ENCODE measurements at regions not wholly inside any gene's neighbourhood (a gene's known extent, or its start where the extent isn't known, plus 50 kb on each side); places are given as distances from the start of the nearest gene placed in this dataset.

GRCh38 chr5:18961234-18961633, 1026.8 kb downstream of the CDH18 start:
- no peaks in the 10 kb centered on the region for H3K4me1 Mint-ChIP-seq (ENCODE audit: low read depth in 2 of 2)
- no peak for DNase-seq
- H3K27ac Mint-ChIP-seq, result no peak overlapping the region
- H3K4me3 Mint-ChIP-seq, result no peak overlapping the region
- H3K36me3 Mint-ChIP-seq (ENCODE audit: insufficient read depth), result peaks cover 3% of the 10 kb centered on the region
- no peak for ATAC-seq (replicated peaks)
- H3K27me3 Mint-ChIP-seq, result no peaks in the 10 kb centered on the region
- peaks cover 2 to 4% of the 10 kb centered on the region in 2 donors for H3K9me3 Mint-ChIP-seq

DNA sequence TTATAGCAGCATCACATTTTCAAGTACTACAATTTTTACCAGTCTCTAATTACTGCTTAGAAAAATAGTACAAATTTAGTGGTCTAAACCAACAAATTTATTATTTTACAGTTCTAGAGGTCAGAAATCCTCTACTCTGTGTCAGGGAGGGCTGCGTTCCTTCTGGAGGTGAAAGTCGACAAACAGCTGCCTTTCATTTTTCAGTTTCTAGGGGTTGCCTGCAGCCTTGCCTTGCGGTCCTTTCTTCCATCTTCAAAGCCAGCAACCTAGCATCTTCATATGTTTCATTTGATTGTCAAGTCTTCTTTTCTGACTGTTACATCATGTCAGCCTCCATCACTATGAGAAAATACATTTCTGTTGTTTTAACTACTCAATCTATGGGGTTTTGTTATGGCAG, 1022.1 kb downstream of the CDH18 start:
- H3K27ac Mint-ChIP-seq, result no peak overlapping the region
- H3K27me3 Mint-ChIP-seq, result no peaks in the 10 kb centered on the region
- H3K36me3 Mint-ChIP-seq (ENCODE audit: insufficient read depth), result no peaks in the 10 kb centered on the region
- no peaks in the 10 kb centered on the region for H3K4me1 Mint-ChIP-seq (ENCODE audit: low read depth in 2 of 2)
- no peak overlapping the region for H3K4me3 Mint-ChIP-seq
- H3K9me3 Mint-ChIP-seq, result peaks cover 2 to 6% of the 10 kb centered on the region in 2 donors
- DNase-seq (no peak), ATAC-seq (replicated peaks) (no peak)

DNA sequence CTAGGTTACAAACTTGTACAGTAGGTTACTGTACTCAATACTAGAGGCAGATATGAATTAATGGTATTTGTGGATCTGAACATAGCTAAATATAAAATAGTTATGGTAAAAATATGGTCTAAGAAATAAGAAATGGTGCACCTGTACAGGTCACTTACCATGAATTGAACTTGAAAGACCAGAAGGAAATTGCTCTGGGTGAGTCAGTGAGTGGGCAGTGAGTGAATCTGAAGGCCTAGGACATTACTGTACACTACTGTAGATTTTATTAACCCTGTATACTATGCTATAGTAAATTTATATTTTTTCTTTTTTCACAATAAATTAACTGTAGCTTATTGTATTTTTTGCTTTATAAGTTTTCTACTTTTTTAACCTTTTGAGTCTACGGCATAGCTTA, 1020.4 kb downstream of the CDH18 start:
- DNase-seq (no peak), ATAC-seq (replicated peaks) (no peak)
- H3K27ac Mint-ChIP-seq, result no peak overlapping the region
- no peaks in the 10 kb centered on the region for H3K4me1 Mint-ChIP-seq (ENCODE audit: low read depth in 2 of 2)
- H3K9me3 Mint-ChIP-seq, result peaks cover 2 to 6% of the 10 kb centered on the region in 2 donors
- no peaks in the 10 kb centered on the region for H3K27me3 Mint-ChIP-seq
- H3K4me3 Mint-ChIP-seq, result no peak overlapping the region
- H3K36me3 Mint-ChIP-seq (ENCODE audit: insufficient read depth), result no peaks in the 10 kb centered on the region

- Mint-ChIP-seq H3K9me3 (peaks cover 2 to 6% of the 10 kb centered on the region in 2 donors), H3K36me3 (ENCODE audit: insufficient read depth) (no peaks in the 10 kb centered on the region), H3K4me1 (ENCODE audit: low read depth in 2 of 2) (no peaks in the 10 kb centered on the region), H3K4me3 (no peak overlapping the region), H3K27me3 (no peaks in the 10 kb centered on the region), H3K27ac (no peak overlapping the region)
- DNase-seq (no peak), ATAC-seq (replicated peaks) (no peak)
Observed at GRCh38 chr5:18968966-18969365, 1019.0 kb downstream of the CDH18 start.

GRCh38 chr5:18970000-18970399, 1018.0 kb downstream of the CDH18 start:
- no peaks in the 10 kb centered on the region for H3K4me1 Mint-ChIP-seq (ENCODE audit: low read depth in 2 of 2)
- no peak overlapping the region for H3K27ac Mint-ChIP-seq

DNA sequence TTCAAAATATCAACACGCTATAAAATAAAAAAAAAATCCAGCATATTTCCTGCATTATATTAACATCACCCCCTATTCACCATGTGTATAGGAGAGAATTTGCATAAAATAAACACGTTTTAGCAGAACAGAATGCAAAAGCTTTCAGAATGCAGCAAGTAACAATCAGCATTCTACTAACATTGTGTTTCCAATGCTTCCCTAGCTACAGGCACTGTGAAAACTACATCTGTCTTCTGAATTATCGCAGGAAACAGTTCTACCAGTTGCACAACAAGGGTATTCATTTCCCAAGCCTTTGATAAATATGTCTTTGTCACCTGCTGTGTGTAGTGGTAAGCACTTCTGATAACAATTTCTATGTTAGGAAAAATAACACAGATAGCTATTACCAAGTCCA, 1015.8 kb downstream of the CDH18 start:
- no peak for ATAC-seq (replicated peaks)
- DNase-seq, result no peak
- H3K9me3 Mint-ChIP-seq, result no peaks in the 10 kb centered on the region
- H3K4me3 Mint-ChIP-seq, result no peak overlapping the region
- H3K27me3 Mint-ChIP-seq, result no peaks in the 10 kb centered on the region
- H3K36me3 Mint-ChIP-seq (ENCODE audit: insufficient read depth), result no peaks in the 10 kb centered on the region
- H3K4me1 Mint-ChIP-seq (ENCODE audit: low read depth in 2 of 2), result no peaks in the 10 kb centered on the region
- no peak overlapping the region for H3K27ac Mint-ChIP-seq

More at GRCh38 chr5:18970000-18970399, 1018.0 kb downstream of the CDH18 start:
- H3K27me3 Mint-ChIP-seq, result no peaks in the 10 kb centered on the region
- peaks cover 2 to 6% of the 10 kb centered on the region in 2 donors for H3K9me3 Mint-ChIP-seq
- no peaks in the 10 kb centered on the region for H3K36me3 Mint-ChIP-seq (ENCODE audit: insufficient read depth)
- ATAC-seq (replicated peaks), result no peak
- no peak for DNase-seq
- H3K4me3 Mint-ChIP-seq, result no peak overlapping the region

DNA sequence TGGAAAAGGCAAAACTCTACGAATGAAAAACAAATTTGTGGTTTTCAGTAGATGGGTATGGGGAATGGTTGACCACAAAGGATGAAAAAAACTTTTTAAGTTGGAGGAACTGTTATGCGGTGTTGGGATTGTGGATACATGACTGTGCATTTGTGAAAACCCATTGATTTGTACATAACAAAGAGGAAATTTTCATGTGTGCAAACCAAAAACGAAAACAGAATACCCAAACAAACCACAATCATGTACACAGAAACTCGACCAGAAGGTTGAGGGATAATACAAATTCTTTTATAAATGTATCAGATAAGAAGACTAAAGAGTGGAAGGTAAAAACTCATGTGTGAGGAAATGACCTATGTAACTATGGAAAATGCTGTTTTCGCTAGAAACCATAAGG, 1012.4 kb downstream of the CDH18 start:
- H3K9me3 Mint-ChIP-seq, result no peaks in the 10 kb centered on the region
- no peak overlapping the region for H3K27ac Mint-ChIP-seq
- H3K27me3 Mint-ChIP-seq, result no peaks in the 10 kb centered on the region
- H3K36me3 Mint-ChIP-seq (ENCODE audit: insufficient read depth), result no peaks in the 10 kb centered on the region
- H3K4me3 Mint-ChIP-seq, result no peak overlapping the region
- ATAC-seq (replicated peaks) (no peak), DNase-seq (no peak)
- no peaks in the 10 kb centered on the region for H3K4me1 Mint-ChIP-seq (ENCODE audit: low read depth in 2 of 2)

GRCh38 chr5:18977880-18978279, 1010.1 kb downstream of the CDH18 start:
- DNase-seq (no peak), ATAC-seq (replicated peaks) (no peak)
- Mint-ChIP-seq H3K9me3 (no peaks in the 10 kb centered on the region), H3K27me3 (no peaks in the 10 kb centered on the region), H3K4me3 (no peak overlapping the region), H3K4me1 (ENCODE audit: low read depth in 2 of 2) (no peaks in the 10 kb centered on the region), H3K36me3 (ENCODE audit: insufficient read depth) (no peaks in the 10 kb centered on the region), H3K27ac (no peak overlapping the region)

DNA sequence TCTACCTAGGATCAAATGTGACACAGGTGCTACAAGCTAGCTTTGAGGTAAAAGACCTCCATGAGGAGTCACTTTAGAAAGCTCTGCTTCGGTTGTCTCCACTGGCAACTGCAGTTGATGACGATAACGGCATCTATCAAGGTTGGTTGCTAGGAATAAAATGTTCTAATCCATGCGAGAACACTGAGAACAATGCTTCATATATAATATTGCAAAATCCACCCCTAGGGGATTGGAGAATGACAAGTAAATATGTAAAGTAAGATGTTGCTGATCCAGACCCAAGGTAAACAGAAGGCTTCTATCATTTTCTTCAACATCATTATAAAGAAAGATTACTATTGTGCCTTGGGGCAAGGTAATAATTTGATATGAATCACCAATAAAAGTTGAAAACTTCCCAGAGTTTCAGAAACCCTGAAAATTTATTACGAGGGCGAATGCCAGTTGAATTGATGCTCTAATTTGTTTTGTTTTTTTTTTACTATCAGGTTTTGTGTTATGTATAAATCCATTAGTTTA, 1003.4 kb downstream of the CDH18 start:
- no peaks in the 10 kb centered on the region for H3K27me3 Mint-ChIP-seq
- no peaks in the 10 kb centered on the region for H3K4me1 Mint-ChIP-seq (ENCODE audit: low read depth in 2 of 2)
- no peaks in the 10 kb centered on the region for H3K36me3 Mint-ChIP-seq (ENCODE audit: insufficient read depth)
- H3K27ac Mint-ChIP-seq, result no peak overlapping the region
- H3K9me3 Mint-ChIP-seq, result peaks cover 6% of the 10 kb centered on the region in 2 donors
- no peak overlapping the region for H3K4me3 Mint-ChIP-seq
- DNase-seq (no peak), ATAC-seq (replicated peaks) (no peak)

DNA sequence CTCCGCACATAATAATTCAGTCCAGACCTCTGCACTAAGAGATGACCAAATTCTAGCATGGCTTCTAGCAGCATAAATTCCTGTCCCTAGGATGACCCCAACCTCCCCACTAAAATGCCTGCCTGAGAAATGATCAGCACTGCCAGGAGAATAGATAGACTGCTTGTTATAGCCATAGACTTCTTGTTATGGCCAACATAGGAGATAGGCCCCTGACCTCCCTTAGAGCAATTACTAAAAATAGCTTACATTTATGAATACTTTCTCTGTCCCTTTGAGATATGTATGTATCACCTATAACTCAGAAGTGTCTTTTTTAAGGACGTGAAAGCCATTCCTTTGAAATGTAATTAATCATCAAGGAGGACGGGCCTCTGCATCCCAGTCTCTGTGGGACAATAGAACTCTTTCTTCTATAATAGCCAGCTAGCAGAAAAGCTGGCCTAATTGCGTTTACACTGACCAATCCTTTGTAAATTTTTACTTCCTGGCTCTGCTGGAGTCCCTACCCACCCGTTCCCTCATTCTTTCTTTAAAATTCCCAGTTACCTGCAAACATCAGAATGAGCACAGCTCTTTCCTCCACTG, 1002.7 kb downstream of the CDH18 start:
- Mint-ChIP-seq H3K4me1 (ENCODE audit: low read depth in 2 of 2) (no peaks in the 10 kb centered on the region), H3K4me3 (no peak overlapping the region), H3K9me3 (peaks cover 6 to 8% of the 10 kb centered on the region in 2 donors), H3K27ac (no peak overlapping the region), H3K36me3 (ENCODE audit: insufficient read depth) (no peaks in the 10 kb centered on the region), H3K27me3 (no peaks in the 10 kb centered on the region)
- ATAC-seq (replicated peaks) (no peak), DNase-seq (no peak)

DNA sequence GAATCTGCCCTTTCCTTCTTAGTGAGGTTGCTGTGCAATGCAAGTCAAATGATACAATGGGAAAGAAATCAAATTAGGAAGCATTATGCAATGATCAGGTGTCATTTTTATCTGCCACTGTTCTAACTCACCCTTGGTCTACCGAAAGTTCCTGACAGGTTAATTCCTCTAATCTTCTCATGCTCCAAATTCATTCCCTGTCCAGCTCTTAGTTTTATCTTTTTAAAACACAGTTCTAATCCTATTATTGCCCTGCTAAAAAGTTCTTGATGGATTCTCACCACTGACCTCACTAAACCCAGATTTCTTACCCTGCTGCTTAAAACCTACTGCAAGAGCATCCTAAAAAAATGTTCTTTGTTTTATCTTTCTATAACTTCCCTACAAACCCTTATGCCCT, 1000.9 kb downstream of the CDH18 start:
- no peak for ATAC-seq (replicated peaks)
- Mint-ChIP-seq H3K9me3 (peaks cover 6 to 17% of the 10 kb centered on the region in 2 donors), H3K4me3 (no peak overlapping the region), H3K36me3 (ENCODE audit: insufficient read depth) (no peaks in the 10 kb centered on the region), H3K27ac (no peak overlapping the region), H3K4me1 (ENCODE audit: low read depth in 2 of 2) (no peaks in the 10 kb centered on the region), H3K27me3 (no peaks in the 10 kb centered on the region)
- DNase-seq, result no peak

DNA sequence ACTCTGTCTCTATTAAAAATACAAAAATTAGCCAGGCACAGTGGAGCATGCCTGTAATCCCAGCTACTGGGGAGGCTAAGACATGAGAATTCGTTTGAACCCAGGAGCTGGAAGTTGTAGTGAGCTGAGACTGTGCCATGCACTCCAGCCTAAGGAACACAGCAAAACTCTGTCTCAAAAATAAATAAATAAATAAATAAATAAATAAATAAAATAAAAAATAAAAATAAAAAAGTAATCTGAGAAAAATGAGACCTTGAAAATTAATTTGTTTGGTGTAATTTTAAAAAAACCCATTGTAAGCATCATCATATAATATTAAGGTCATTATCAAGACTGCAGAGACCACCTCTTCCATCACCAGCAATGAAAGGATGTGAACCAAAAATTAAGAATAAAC, 997.1 kb downstream of the CDH18 start:
- H3K4me3 Mint-ChIP-seq, result no peak overlapping the region
- ATAC-seq (replicated peaks), result no peak

GRCh38 chr5:18992264-18992663, 995.7 kb downstream of the CDH18 start:
- no peak overlapping the region for H3K27ac Mint-ChIP-seq
- H3K4me1 Mint-ChIP-seq (ENCODE audit: low read depth in 2 of 2), result no peaks in the 10 kb centered on the region
- H3K9me3 Mint-ChIP-seq, result peaks cover 2 to 17% of the 10 kb centered on the region in 2 donors
- ATAC-seq (replicated peaks) (no peak), DNase-seq (no peak)
- H3K27me3 Mint-ChIP-seq, result no peaks in the 10 kb centered on the region
- no peak overlapping the region for H3K4me3 Mint-ChIP-seq
- no peaks in the 10 kb centered on the region for H3K36me3 Mint-ChIP-seq (ENCODE audit: insufficient read depth)

More for the DNA sequence above, 997.1 kb downstream of the CDH18 start:
- no peak for DNase-seq
- Mint-ChIP-seq H3K4me1 (ENCODE audit: low read depth in 2 of 2) (no peaks in the 10 kb centered on the region), H3K27me3 (no peaks in the 10 kb centered on the region), H3K36me3 (ENCODE audit: insufficient read depth) (no peaks in the 10 kb centered on the region), H3K9me3 (peaks cover 2 to 17% of the 10 kb centered on the region in 2 donors), H3K27ac (no peak overlapping the region)

DNA sequence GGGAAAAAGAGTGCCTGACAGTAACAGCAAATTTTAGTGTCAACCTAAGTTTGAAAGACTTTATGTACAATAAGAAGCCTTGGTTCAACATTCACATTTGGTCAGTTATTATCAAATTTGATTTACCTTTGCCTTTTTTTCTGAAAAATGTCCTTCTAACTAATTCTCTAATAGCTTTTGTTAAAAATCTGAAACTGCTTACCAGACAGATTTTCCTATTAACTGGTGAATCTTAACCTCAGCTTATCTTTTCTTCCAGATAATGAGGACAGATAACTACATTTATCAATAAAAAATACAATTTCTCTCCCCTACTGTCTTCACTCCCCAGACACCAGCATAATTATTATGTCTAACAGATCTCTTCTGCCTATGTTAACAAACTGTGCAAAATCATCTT, 988.5 kb downstream of the CDH18 start:
- H3K36me3 Mint-ChIP-seq (ENCODE audit: insufficient read depth), result no peaks in the 10 kb centered on the region
- ATAC-seq (replicated peaks) (no peak), DNase-seq (no peak)
- no peak overlapping the region for H3K4me3 Mint-ChIP-seq
- H3K9me3 Mint-ChIP-seq, result peaks cover 5 to 6% of the 10 kb centered on the region in 2 donors
- no peak overlapping the region for H3K27ac Mint-ChIP-seq
- H3K27me3 Mint-ChIP-seq, result no peaks in the 10 kb centered on the region
- no peaks in the 10 kb centered on the region for H3K4me1 Mint-ChIP-seq (ENCODE audit: low read depth in 2 of 2)

Data from effector memory CD8-positive, alpha-beta T cell (primary cell).